ENCODE measurements at regions not wholly inside any gene's neighbourhood (a gene's known extent, or its start where the extent isn't known, plus 50 kb on each side); places are given as distances from the start of the nearest gene placed in this dataset.
"Not testable (repeated sequence)": the region's sequence is repeated elsewhere in the genome, so short reads cannot be mapped to it uniquely, and the experiment has no call there.

- no peak for DNase-seq (ENCODE audit: low read depth, low spot score)
These were observed 125.8 kb upstream of the STX18 start for GRCh38 chr4:4667622-4668081.

DNA sequence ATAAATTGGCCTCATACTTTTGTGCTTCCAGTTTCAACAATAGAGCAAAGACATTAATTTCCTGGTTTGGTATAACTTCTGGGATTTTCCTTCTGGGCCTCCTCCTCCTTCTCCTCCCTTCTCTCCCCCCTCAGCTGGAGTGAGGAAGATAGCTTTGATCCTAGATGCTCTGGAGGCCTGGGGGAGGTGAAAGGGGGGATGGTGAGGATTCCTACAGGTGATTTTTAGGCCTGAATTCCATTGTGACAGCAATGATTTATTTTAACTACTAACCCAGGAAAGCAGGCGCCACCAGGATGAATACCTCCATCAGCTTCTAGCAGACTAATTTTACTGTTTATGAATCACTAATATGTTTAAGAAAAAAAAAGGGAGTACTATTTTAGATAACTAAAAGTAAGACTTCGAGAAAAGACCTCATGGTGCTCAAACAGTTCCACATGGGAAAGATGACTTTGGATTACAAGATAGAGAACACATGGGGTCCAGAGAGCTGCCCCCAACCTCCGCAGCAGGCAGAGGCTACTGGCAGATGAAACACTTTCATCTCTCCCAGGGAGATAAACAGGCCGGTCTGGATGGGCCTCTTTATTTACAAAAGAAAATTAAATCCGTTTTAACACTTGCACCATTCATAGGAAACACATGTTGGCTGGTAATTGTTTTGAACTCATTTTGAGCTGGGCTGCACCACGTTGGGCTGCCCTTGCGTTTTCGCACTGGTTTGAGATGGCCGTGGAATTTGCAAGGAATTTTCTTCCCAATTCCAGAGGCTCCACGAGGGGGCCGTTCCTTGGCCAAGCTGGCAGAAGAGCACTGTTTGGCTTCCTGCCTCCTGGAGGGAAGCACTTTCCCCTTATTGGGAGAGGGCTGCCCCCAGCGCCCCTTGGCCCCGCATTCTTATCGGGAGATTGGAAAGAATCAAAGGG is 125.1 kb upstream of the STX18 start:
- no peak for DNase-seq (ENCODE audit: low read depth, low spot score)

- DNase-seq (ENCODE audit: low read depth, low spot score) = no peak
These were observed 124.3 kb upstream of the STX18 start for GRCh38 chr4:4666187-4666586.

- DNase-seq (ENCODE audit: low read depth, low spot score) = no peak
These were observed 122.4 kb upstream of the STX18 start for GRCh38 chr4:4664234-4664633.

DNA sequence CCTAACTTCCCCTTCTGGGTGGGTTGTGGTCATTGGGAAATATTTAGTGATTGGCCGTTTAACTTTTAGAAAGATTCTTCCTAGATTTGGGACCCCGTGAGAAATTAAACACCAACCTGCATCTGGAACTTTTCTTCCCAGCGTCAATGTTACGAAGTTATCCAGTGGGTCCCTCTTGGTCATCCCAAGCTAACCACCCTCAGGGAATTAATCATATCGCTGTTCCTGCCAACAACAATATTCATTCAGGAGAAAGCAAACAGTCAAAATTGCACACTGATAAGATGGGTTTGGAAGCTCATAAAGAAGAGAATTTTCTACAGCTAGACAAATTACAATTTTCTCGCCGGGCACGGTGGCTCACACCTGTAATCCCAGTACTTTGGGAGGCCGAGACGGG is 121.2 kb upstream of the STX18 start:
- DNase-seq (ENCODE audit: low read depth, low spot score) = no peak

- no peak for DNase-seq (ENCODE audit: low read depth, low spot score)
These were observed 120.4 kb upstream of the STX18 start for GRCh38 chr4:4662230-4662629.

DNA sequence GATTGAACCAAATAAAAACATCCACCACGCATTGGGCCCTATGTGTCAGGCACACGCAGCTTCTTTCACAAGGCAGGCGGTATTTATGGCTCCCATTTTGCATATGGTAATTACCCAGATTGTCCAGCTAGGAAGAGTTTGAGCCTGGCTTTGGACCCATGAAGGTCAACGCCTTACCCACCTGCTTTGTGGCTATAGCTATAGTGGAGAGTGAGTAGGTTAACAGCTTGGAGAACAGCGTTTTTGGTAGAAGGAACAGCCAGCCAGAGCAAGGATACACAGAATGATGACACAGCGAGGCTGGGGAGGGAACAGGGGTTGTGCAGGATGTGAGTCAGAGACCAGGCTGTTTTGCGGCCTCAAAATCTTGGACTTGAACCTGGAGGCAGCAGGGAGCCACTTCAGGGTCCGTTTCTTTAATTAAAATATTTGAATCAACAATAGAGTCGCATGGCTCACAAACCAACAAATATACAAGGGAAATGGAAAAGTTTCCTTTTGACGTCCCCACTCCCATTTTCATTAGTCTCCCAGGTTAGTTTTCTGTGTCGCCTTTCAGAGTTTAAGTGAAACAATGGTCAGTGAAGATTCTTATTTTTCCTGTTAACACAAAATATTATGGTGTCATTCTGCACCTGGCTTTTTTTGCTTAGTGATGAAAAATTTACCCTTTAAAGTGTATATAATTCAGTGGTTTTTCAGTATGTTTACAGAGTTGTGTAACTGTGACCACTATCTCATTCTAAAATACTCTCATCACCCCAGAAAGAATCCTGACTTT is 118.2 kb upstream of the STX18 start:
- no peak for DNase-seq (ENCODE audit: low read depth, low spot score)

DNA sequence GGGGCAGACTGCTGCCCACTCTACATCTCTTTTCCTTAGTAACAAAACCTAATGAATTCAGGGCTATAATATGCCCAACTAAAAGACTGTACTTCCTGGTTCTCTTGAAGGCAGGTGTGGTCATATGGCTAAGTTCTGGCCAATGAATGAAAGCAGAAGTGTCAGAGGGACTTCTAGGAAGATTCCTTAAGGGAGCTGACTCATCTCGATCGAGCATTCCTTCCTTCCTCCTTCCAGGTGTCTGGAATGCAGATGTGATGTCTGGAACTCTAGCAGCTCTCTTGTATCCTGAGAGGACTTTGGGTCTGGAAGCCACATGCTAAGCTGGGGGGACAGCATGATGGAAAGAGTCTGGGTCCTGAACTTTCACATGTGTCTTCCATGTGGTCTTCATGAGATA is 116.2 kb upstream of the STX18 start:
- no peak for DNase-seq (ENCODE audit: low read depth, low spot score)

DNA sequence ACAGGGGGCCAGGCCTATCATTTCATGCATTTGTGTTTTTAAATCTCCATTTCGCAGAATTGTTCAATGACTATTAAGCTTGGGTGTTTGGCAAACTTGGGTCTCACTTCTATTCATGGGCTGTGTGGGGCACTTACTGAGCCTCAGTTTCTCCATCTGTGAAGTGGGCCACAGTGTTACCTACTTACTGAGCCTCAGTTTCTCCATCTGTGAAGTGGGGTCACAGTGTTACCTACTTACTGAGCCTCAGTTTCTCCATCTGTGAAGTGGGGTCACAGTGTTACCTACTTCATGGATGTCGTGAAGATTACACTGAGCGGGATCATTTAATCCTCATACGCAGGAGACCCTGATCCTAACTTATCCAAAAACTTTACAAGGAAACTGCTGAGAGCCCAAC is 115.1 kb upstream of the STX18 start:
- no peak for DNase-seq (ENCODE audit: low read depth, low spot score)

- DNase-seq (ENCODE audit: low read depth, low spot score) = no peak
These were observed 114.1 kb upstream of the STX18 start for GRCh38 chr4:4655901-4656300.

DNA sequence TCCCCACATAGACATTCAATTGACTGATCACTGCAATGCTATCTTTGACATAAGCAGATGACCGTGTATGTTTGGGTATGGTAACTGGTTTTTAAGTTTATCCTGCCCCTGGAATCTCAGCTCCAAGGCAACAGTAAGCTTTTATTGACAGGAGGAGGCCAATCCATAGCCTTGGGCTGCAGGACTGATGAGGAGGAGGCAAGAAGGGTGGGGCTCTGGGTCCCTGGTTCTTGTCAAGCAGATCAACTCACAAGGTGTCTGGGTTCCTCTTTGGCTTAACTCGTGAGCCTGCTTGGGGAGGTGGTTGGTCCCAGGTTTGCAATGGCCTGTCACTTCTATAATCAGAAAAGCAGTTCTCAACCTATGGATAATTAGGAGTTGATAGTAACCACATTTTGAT is 113.2 kb upstream of the STX18 start:
- DNase-seq (ENCODE audit: low read depth, low spot score) = no peak

DNA sequence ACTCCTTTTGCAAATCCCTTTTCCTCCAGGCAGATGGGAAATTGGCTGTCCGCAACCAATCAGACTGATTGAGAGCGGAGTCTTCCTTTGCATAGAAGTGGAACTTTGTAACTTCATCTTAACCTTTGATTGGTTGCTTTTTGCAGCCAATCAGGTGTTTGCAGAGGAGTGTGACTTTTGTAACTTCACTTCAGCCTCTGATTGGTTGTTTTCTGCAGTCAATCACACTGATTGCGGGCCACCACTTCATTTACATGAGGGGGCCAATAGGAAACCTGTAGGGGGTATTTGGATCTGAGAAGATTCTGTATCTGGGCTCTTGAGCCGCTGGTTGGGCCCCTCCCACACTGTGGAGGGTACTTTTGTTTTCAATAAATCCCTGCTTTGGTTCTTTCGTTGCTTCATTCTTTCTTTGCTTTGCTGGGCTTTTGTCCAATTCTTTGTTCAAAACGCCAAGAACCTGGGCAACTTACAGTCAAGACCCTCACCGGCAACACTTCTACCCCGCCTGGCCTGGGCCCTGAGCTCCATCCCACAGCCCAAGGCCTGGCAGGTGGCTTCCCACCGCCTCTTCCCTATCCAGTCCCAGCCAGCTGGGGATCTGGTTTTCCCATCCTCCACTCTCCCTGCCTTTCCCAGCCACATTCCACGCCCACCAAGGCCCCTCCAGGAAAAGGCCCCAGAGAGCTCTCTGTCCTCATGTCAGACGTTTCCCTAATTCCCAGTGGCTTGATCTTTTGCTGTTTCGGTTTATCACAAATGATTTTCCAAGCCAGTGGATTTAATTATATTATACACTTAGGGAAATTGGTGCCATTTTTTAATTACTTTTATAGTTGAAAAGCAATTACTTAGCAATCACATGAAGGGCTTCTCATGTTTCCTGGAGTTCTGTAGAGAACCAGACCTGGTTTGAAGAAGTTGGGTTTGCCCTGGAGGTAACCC is 110.2 kb upstream of the STX18 start:
- DNase-seq (ENCODE audit: low read depth, low spot score) = no peak

GRCh38 chr4:4647041-4647440 is 105.2 kb upstream of the STX18 start:
- DNase-seq (ENCODE audit: low read depth, low spot score) = no peak

DNA sequence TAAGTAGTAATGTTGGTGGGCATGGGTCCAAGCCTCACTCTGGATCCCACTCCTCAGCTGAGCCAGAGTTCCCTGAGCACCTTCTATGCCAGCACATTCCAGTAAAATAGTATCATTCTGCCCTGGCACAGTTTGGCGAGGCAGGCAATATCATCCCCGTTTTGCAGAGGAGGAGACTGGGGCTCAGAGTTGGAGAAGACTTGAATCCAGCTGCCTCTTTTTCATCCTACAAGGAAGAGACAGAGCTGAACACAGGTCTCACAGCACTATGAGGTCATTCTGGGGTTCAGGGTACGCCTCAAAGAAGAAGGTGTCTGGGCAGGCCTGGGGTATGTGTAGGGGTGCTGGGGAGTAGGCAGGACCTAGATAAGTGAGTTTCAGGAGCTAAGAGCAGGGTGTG is 103.9 kb upstream of the STX18 start:
- DNase-seq (ENCODE audit: low read depth, low spot score) = no peak

- DNase-seq (ENCODE audit: low read depth, low spot score) = not testable (repeated sequence)
These were observed 102.4 kb upstream of the STX18 start for GRCh38 chr4:4644277-4644676.

GRCh38 chr4:4643743-4644142 is 101.9 kb upstream of the STX18 start:
- not testable (repeated sequence) for DNase-seq (ENCODE audit: low read depth, low spot score)

- DNase-seq (ENCODE audit: low read depth, low spot score) = no peak
These were observed 101.5 kb upstream of the STX18 start for GRCh38 chr4:4643306-4643705.

DNA sequence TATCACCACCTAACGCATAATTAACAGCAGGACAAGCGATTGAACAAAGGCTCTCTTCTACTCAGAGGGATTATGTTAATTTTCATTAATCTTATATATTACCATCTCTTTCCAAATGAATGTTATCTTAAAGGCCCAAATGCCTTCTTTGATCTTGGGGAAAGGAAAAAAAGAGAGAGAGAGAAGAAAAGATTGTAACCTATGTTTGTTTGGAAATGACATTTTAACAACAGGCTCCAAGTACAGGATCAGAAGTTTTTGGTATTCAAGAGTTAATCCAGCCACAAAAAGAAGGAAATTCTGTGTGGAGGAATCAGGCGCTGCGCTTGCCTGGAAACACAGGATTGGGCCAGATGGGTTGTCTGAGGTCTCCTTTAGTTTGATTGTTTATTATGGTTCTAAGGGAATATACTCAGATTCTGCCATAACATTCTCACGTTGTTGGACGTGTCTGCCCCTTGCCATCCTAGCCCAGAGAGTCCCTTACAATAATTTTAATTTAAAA is 100.7 kb upstream of the STX18 start:
- no peak for DNase-seq (ENCODE audit: low read depth, low spot score)

DNA sequence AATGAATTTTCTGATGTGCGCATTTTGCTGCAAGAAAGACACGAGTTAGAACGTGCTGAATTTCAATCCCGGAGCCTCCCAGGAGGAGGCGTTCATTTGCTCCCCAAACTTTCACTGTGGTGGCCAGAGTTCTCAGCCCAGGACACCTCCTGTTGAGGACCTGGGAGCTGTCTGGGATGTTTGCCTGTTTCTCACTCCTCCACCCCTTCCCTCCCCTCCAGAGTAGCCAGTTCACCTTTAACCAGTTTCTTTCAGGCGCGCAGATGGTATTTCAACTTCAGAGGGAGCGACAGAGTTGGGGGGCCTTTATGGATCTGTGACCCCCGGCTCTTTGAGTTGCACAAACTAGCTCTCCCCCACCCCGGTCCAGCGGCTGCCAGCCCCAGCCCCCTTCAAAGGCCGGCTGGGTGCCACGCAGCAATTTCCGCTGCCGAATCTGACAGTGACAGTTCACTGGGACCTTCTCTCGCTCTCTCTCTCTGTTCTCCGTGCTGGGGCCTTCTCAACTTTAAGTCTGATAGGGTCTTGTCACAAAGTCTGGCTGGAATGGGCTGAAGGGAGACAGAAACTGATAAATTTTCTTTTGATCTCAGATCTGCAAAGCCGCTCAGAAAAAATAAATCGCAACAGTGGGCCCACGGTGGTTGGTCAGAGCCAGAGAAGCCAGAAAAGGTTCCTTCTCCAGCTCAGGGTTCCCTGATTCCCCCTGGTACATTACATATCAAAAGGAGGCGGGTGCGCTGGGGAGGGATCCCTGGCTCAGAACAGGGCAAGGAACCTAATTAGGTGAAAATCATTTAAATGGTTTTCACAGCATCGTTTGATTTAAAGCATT is 100.0 kb upstream of the STX18 start:
- DNase-seq (ENCODE audit: low read depth, low spot score) = no peak

- no peak for DNase-seq (ENCODE audit: low read depth, low spot score)
These were observed 99.4 kb upstream of the STX18 start for GRCh38 chr4:4641254-4641653.

- DNase-seq (ENCODE audit: low read depth, low spot score) = no peak
These were observed 98.8 kb upstream of the STX18 start for GRCh38 chr4:4640692-4641091.
